22Rv1 (cell line): ENCODE measurements at regions not wholly inside any gene's neighbourhood (a gene's known extent, or its start where the extent isn't known, plus 50 kb on each side); places are given as distances from the start of the nearest gene placed in this dataset.

ENCODE experiments used
- CTCF ChIP-seq: fragments of 450-650 bp; IDR thresholded peaks from 2 replicates; pipeline ENCODE4 v1.5.1; 2017; ENCODE audit warnings: mild to moderate bottlenecking
- ZFX ChIP-seq: fragments of 450-650 bp; IDR thresholded peaks from 2 replicates; pipeline ENCODE4 v1.6.1; 2017; ENCODE audit warnings: antibody characterized with exemption, borderline replicate concordance

GRCh38 chr13:99619207-99619606 is 117.9 kb downstream of the TM9SF2 start:
- TF ChIP-seq CTCF, result no peak
- no peak for TF ChIP-seq ZFX
